ENCODE measurements at regions not wholly inside any gene's neighbourhood (a gene's known extent, or its start where the extent isn't known, plus 50 kb on each side); places are given as distances from the start of the nearest gene placed in this dataset.

GRCh38 chr20:24236201-24236600 lies 233.2 kb upstream of the SYNDIG1 start:
- H3K4me3 ChIP-seq (replicated peaks in 1 of 3; ENCODE audit: low read depth in 2 of 3, low read length in 3 of 3): no peak overlapping the region
- H3K27me3 Mint-ChIP-seq (ENCODE audit: low read depth in 3 of 3): peaks cover 2 to 5% (median 2%) of the 10 kb centered on the region in 3 donors
- intact Hi-C loops (cut with micrococcal nuclease): no loop called here

DNA sequence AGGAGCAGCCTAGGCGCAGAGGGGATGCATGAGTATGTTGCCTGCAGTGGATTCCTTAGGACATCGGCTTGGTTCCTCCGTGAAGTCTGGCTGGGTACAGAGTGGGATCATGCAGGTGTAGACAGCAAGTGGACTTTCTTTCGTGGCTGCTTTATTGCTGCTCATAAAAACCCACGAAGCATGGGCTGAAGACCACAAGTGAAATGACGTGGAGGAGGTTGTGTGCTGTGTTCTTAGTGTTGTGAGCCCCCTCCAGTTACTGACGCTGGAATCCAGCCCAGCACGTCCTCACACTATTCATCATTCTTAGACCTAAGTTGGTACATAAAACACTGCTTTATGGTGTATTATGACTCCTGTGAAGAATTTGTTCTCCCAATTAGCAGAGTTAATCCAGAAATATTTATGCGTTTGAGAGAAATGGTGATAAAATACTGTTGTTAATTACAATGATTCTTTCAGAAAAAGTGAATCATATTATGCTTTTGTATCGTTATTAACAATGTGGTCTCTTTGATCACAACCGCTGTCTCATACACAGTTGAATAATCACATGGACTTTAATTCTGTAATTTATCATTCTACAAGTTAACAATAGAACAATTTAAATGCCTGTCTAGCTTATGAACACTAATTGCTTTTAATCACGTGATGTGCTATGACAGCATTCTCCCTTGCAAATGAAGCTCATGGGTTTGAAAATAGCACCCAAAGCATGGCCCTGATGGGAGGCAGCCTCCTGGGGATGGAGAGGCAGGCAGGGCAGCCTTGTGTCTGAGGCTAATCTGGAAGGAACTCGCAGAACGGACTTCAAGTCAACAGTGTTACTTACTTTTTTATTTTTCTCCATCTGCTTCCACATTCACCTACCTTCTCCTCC lies 233.9 kb upstream of the SYNDIG1 start:
- Histone ChIP-seq H3K36me3 (replicated peaks in 1 of 2; ENCODE audit: control insufficient read depth in 1 of 2, insufficient read depth in 2 of 2, low read length in 2 of 2) (no peaks in the 10 kb centered on the region), H3K27ac (ENCODE audit: low read depth in 1 of 2, low read length in 2 of 2) (no peak overlapping the region), H3K4me3 (replicated peaks in 1 of 3; ENCODE audit: low read depth in 2 of 3, low read length in 3 of 3) (no peak overlapping the region), H2AFZ (ENCODE audit: insufficient read depth, low read depth, low read length, poor library complexity, severe bottlenecking) (no peak overlapping the region), H3K79me2 (ENCODE audit: insufficient read depth, low read length) (no peaks in the 10 kb centered on the region), H4K20me1 (ENCODE audit: insufficient read depth, low read length) (no peaks in the 10 kb centered on the region), H3K27me3 (ENCODE audit: control insufficient read depth in 2 of 2, insufficient read depth in 2 of 2, low read length in 2 of 2) (no peaks in the 10 kb centered on the region), H3K4me2 (replicated peaks; ENCODE audit: extremely low read depth, low read length, poor library complexity, severe bottlenecking) (no peak overlapping the region), H3K4me1 (ENCODE audit: control insufficient read depth in 1 of 2, insufficient read depth in 2 of 2, low read length in 2 of 2) (no peaks in the 10 kb centered on the region), H3K9ac (ENCODE audit: insufficient read depth, low read length, poor library complexity, severe bottlenecking) (no peak overlapping the region), H3K9me3 (replicated peaks in 1 of 2; ENCODE audit: control insufficient read depth in 1 of 2, insufficient read depth in 1 of 2, low read length in 2 of 2) (no peaks in the 10 kb centered on the region)
- peaks cover 2 to 5% (median 2%) of the 10 kb centered on the region in 3 donors for H3K27me3 Mint-ChIP-seq (ENCODE audit: low read depth in 3 of 3)
- 94% methylated on average over 5 of the region's 14 CpGs for WGBS (ENCODE audit: insufficient coverage)
- intact Hi-C loops (cut with micrococcal nuclease): no loop called here
- H3K27ac Mint-ChIP-seq: no peak overlapping the region
- no peaks in the 10 kb centered on the region for H3K36me3 Mint-ChIP-seq
- no peak overlapping the region for H3K4me3 Mint-ChIP-seq
- H3K4me1 Mint-ChIP-seq: no peaks in the 10 kb centered on the region
- TF ChIP-seq, protein P1, sequence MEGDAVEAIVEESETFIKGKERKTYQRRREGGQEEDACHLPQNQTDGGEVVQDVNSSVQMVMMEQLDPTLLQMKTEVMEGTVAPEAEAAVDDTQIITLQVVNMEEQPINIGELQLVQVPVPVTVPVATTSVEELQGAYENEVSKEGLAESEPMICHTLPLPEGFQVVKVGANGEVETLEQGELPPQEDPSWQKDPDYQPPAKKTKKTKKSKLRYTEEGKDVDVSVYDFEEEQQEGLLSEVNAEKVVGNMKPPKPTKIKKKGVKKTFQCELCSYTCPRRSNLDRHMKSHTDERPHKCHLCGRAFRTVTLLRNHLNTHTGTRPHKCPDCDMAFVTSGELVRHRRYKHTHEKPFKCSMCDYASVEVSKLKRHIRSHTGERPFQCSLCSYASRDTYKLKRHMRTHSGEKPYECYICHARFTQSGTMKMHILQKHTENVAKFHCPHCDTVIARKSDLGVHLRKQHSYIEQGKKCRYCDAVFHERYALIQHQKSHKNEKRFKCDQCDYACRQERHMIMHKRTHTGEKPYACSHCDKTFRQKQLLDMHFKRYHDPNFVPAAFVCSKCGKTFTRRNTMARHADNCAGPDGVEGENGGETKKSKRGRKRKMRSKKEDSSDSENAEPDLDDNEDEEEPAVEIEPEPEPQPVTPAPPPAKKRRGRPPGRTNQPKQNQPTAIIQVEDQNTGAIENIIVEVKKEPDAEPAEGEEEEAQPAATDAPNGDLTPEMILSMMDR (IDR thresholded peaks at IDR 0.05): no peak
- H3K9me3 Mint-ChIP-seq: peaks cover 0 to 2% (median 0%) of the 10 kb centered on the region in 7 donors
- no peak for DNase-seq

More at GRCh38 chr20:24236201-24236600, 233.2 kb upstream of the SYNDIG1 start:
- Histone ChIP-seq H3K36me3 (replicated peaks in 1 of 2; ENCODE audit: control insufficient read depth in 1 of 2, insufficient read depth in 2 of 2, low read length in 2 of 2) (no peaks in the 10 kb centered on the region), H4K20me1 (ENCODE audit: insufficient read depth, low read length) (no peaks in the 10 kb centered on the region), H3K27ac (ENCODE audit: low read depth in 1 of 2, low read length in 2 of 2) (no peak overlapping the region), H3K79me2 (ENCODE audit: insufficient read depth, low read length) (no peaks in the 10 kb centered on the region), H3K4me2 (replicated peaks; ENCODE audit: extremely low read depth, low read length, poor library complexity, severe bottlenecking) (no peak overlapping the region), H3K27me3 (ENCODE audit: control insufficient read depth in 2 of 2, insufficient read depth in 2 of 2, low read length in 2 of 2) (no peaks in the 10 kb centered on the region), H2AFZ (ENCODE audit: insufficient read depth, low read depth, low read length, poor library complexity, severe bottlenecking) (no peak overlapping the region), H3K4me1 (ENCODE audit: control insufficient read depth in 1 of 2, insufficient read depth in 2 of 2, low read length in 2 of 2) (no peaks in the 10 kb centered on the region), H3K9ac (ENCODE audit: insufficient read depth, low read length, poor library complexity, severe bottlenecking) (no peak overlapping the region), H3K9me3 (replicated peaks in 1 of 2; ENCODE audit: control insufficient read depth in 1 of 2, insufficient read depth in 1 of 2, low read length in 2 of 2) (no peaks in the 10 kb centered on the region)
- H3K36me3 Mint-ChIP-seq: no peaks in the 10 kb centered on the region
- H3K4me3 Mint-ChIP-seq: no peak overlapping the region
- TF ChIP-seq, protein P1 (IDR thresholded peaks at IDR 0.05): no peak
- no peak for DNase-seq
- H3K4me1 Mint-ChIP-seq: no peaks in the 10 kb centered on the region
- H3K27ac Mint-ChIP-seq: no peak overlapping the region
- peaks cover 0 to 2% (median 0%) of the 10 kb centered on the region in 7 donors for H3K9me3 Mint-ChIP-seq
- WGBS (ENCODE audit: insufficient coverage): 86% methylated on average over 3 of the region's 8 CpGs

Measured in CD14-positive monocyte (primary cell).